CD4-positive, alpha-beta memory T cell (primary cell): ENCODE measurements at regions not wholly inside any gene's neighbourhood (a gene's known extent, or its start where the extent isn't known, plus 50 kb on each side); places are given as distances from the start of the nearest gene placed in this dataset.

Source experiments
- CTCF ChIA-PET: fragments of 350-600 bp; sonication (Branson Sonifier 250); formaldehyde crosslinking; loops from one replicate; lab custom pipeline; 2021; ENCODE audit warnings: inconsistent platforms; ENCODE audit not compliant: partially characterized antibody; lab: Charles Lee
- POLR2A ChIA-PET: fragments of 350-600 bp; sonication (Branson Sonifier 250); formaldehyde crosslinking; loops from one replicate; lab custom pipeline; 2021; ENCODE audit not compliant: partially characterized antibody; lab: Charles Lee
- DNase-seq, 5 donors: peaks; one replicate each; pipeline versions ENCODE4 v3.0.0 to v3.0.0-alpha.2; 2020 to 2022; ENCODE audit warnings: mixed read lengths in 1 of 5
- H3K27ac ChIP-seq: one replicate; pipeline ENCODE4 v1.7.0; 2013; ENCODE audit warnings: low read depth, low read length
- H3K27me3 ChIP-seq: 2 replicates; pipeline ENCODE4 v1.7.0; 2013; ENCODE audit warnings: mild to moderate bottlenecking, low read length, moderate library complexity; ENCODE audit not compliant: insufficient read depth
- H3K36me3 ChIP-seq: 2 replicates; pipeline ENCODE4 v1.7.0; 2013; ENCODE audit warnings: mild to moderate bottlenecking, low read length, moderate library complexity; ENCODE audit not compliant: insufficient read depth
- H3K4me1 ChIP-seq: 2 replicates; pipeline ENCODE4 v1.7.0; 2013; ENCODE audit warnings: mild to moderate bottlenecking, low read length, moderate library complexity; ENCODE audit not compliant: insufficient read depth
- H3K4me3 ChIP-seq, 2 donors: one replicate each; pipeline ENCODE4 v1.7.0; 2013; ENCODE audit warnings: low read length in 2 of 2, mild to moderate bottlenecking in 1 of 2
- H3K9me3 ChIP-seq, 2 donors: one replicate each; pipeline ENCODE4 v1.7.0; 2013; ENCODE audit warnings: low read length in 2 of 2, control low read depth in 1 of 2; ENCODE audit not compliant: control insufficient read depth in 1 of 2
- H3K27ac Mint-ChIP-seq, 7 donors: one replicate each; pipeline ENCODE4 v1.8.0; 2020 to 2021; ENCODE audit warnings: mixed read lengths in 7 of 7, mild to moderate bottlenecking in 6 of 7, inconsistent platforms in 3 of 7, moderate library complexity in 3 of 7
- H3K27me3 Mint-ChIP-seq, 2 donors: one replicate each; pipeline ENCODE4 v1.8.0; 2020 to 2021; ENCODE audit warnings: mixed read lengths in 2 of 2
- H3K36me3 Mint-ChIP-seq, 2 donors: one replicate each; pipeline ENCODE4 v1.8.0; 2020 to 2021; ENCODE audit warnings: mixed read lengths in 2 of 2, inconsistent platforms in 1 of 2, mild to moderate bottlenecking in 1 of 2
- H3K4me1 Mint-ChIP-seq, 4 donors: one replicate each; pipeline ENCODE4 v1.8.0; 2020 to 2021; ENCODE audit warnings: mixed read lengths in 4 of 4, mild to moderate bottlenecking in 1 of 4
- H3K4me3 Mint-ChIP-seq, 8 donors: one replicate each; pipeline ENCODE4 v1.8.0; 2020 to 2021; ENCODE audit warnings: mixed read lengths in 8 of 8, mild to moderate bottlenecking in 7 of 8, moderate library complexity in 6 of 8, inconsistent platforms in 3 of 8
- H3K9me3 Mint-ChIP-seq, 8 donors: one replicate each; pipeline ENCODE4 v1.8.0; 2020 to 2021; ENCODE audit warnings: mixed read lengths in 8 of 8, mild to moderate bottlenecking in 5 of 8, inconsistent platforms in 3 of 8, moderate library complexity in 1 of 8
- intact Hi-C: fragments of 100-400 bp; cut with micrococcal nuclease; formaldehyde crosslinking; loops from one replicate; pipeline ENCODE4 v1.15.1; 2023

GRCh38 chr1:58325866-58326265 lies 220.7 kb downstream of the OMA1 start:
- CTCF ChIA-PET = no interaction called here
- Histone ChIP-seq H3K36me3 (no peaks in the 10 kb centered on the region), H3K4me3 (no peak overlapping the region), H3K27me3 (no peaks in the 10 kb centered on the region), H3K9me3 (no peaks in the 10 kb centered on the region), H3K4me1 (no peaks in the 10 kb centered on the region), H3K27ac (no peak overlapping the region)
- no peak overlapping the region for H3K4me3 Mint-ChIP-seq
- no peaks in the 10 kb centered on the region for H3K27me3 Mint-ChIP-seq
- peaks cover 0 to 7% of the 10 kb centered on the region in 2 donors for H3K36me3 Mint-ChIP-seq
- POLR2A ChIA-PET = no interaction called here
- intact Hi-C loops = no loop called here
- no peak for DNase-seq
- H3K27ac Mint-ChIP-seq = no peak overlapping the region
- peaks cover 0 to 9% (median 6%) of the 10 kb centered on the region in 4 donors for H3K4me1 Mint-ChIP-seq
- peaks cover 0 to 11% (median 5%) of the 10 kb centered on the region in 8 donors for H3K9me3 Mint-ChIP-seq

GRCh38 chr1:58324558-58324957 lies 222.0 kb downstream of the OMA1 start:
- Histone ChIP-seq H3K4me3 (no peak overlapping the region), H3K27ac (no peak overlapping the region), H3K27me3 (no peaks in the 10 kb centered on the region), H3K9me3 (no peaks in the 10 kb centered on the region), H3K4me1 (no peaks in the 10 kb centered on the region), H3K36me3 (no peaks in the 10 kb centered on the region)
- DNase-seq = peak in 2 of 5 donors; percentile 0 to 2
- ChIA-PET CTCF (no interaction called here), POLR2A (no interaction called here)
- H3K27me3 Mint-ChIP-seq = no peaks in the 10 kb centered on the region
- H3K36me3 Mint-ChIP-seq = peaks cover 2 to 7% of the 10 kb centered on the region in 2 donors
- no peak overlapping the region for H3K27ac Mint-ChIP-seq
- peaks cover 0 to 9% (median 6%) of the 10 kb centered on the region in 4 donors for H3K4me1 Mint-ChIP-seq
- intact Hi-C loops = no loop called here
- H3K4me3 Mint-ChIP-seq = no peak overlapping the region
- H3K9me3 Mint-ChIP-seq = peaks cover 0 to 21% (median 6%) of the 10 kb centered on the region in 8 donors

GRCh38 chr1:58318157-58319005 lies 228.1 kb downstream of the OMA1 start:
- CTCF ChIA-PET = no interaction called here

GRCh38 chr1:58317694-58318093 lies 228.8 kb downstream of the OMA1 start:
- ChIA-PET CTCF (no interaction called here), POLR2A (no interaction called here)
- no peaks in the 10 kb centered on the region for H3K27me3 ChIP-seq
- H3K27me3 Mint-ChIP-seq = no peaks in the 10 kb centered on the region
- intact Hi-C loops = no loop called here
- H3K4me3 ChIP-seq = no peak overlapping the region
- no peaks in the 10 kb centered on the region for H3K4me1 Mint-ChIP-seq
- H3K4me3 Mint-ChIP-seq = no peak overlapping the region
- H3K36me3 ChIP-seq = no peaks in the 10 kb centered on the region
- no peaks in the 10 kb centered on the region for H3K4me1 ChIP-seq
- peaks cover 0 to 18% (median 4%) of the 10 kb centered on the region in 8 donors for H3K9me3 Mint-ChIP-seq
- DNase-seq = no peak
- H3K9me3 ChIP-seq = no peaks in the 10 kb centered on the region
- no peak overlapping the region for H3K27ac ChIP-seq
- H3K27ac Mint-ChIP-seq = no peak overlapping the region
- H3K36me3 Mint-ChIP-seq = peaks cover 2 to 7% of the 10 kb centered on the region in 2 donors

More at GRCh38 chr1:58318157-58319005, 228.1 kb downstream of the OMA1 start:
- Histone ChIP-seq H3K4me3 (no peak overlapping the region), H3K4me1 (no peaks in the 10 kb centered on the region), H3K27me3 (no peaks in the 10 kb centered on the region), H3K36me3 (no peaks in the 10 kb centered on the region), H3K9me3 (no peaks in the 10 kb centered on the region), H3K27ac (no peak overlapping the region)
- Mint-ChIP-seq H3K27me3 (no peaks in the 10 kb centered on the region), H3K4me1 (no peaks in the 10 kb centered on the region), H3K27ac (no peak overlapping the region), H3K36me3 (peaks cover 2 to 7% of the 10 kb centered on the region in 2 donors), H3K9me3 (peaks cover 0 to 21% (median 5%) of the 10 kb centered on the region in 8 donors), H3K4me3 (no peak overlapping the region)
- DNase-seq = no peak
- intact Hi-C loops = no loop called here
- POLR2A ChIA-PET = no interaction called here

- H3K4me3 Mint-ChIP-seq = no peak overlapping the region
- peaks cover 2 to 6% of the 10 kb centered on the region in 2 donors for H3K36me3 Mint-ChIP-seq
- Histone ChIP-seq H3K4me1 (no peaks in the 10 kb centered on the region), H3K9me3 (no peaks in the 10 kb centered on the region), H3K27ac (no peak overlapping the region), H3K27me3 (no peaks in the 10 kb centered on the region), H3K4me3 (no peak overlapping the region), H3K36me3 (no peaks in the 10 kb centered on the region)
- H3K4me1 Mint-ChIP-seq = no peaks in the 10 kb centered on the region
- intact Hi-C loops = no loop called here
- no peaks in the 10 kb centered on the region for H3K27me3 Mint-ChIP-seq
- peaks cover 0 to 15% (median 4%) of the 10 kb centered on the region in 8 donors for H3K9me3 Mint-ChIP-seq
- no peak for DNase-seq
- ChIA-PET POLR2A (no interaction called here), CTCF (no interaction called here)
- H3K27ac Mint-ChIP-seq = no peak overlapping the region
Measured at GRCh38 chr1:58317086-58317485, 229.4 kb downstream of the OMA1 start.

- H3K9me3 Mint-ChIP-seq = peaks cover 0 to 13% (median under 1%) of the 10 kb centered on the region in 8 donors
- no peak overlapping the region for H3K27ac Mint-ChIP-seq
- intact Hi-C loops = no loop called here
Measured at GRCh38 chr1:58316141-58316540, 230.4 kb downstream of the OMA1 start.

GRCh38 chr1:58312971-58313563 lies 233.5 kb downstream of the OMA1 start:
- intact Hi-C loops = no loop called here
- CTCF ChIA-PET = no interaction called here
- no peaks in the 10 kb centered on the region for H3K27me3 ChIP-seq

More at GRCh38 chr1:58316141-58316540, 230.4 kb downstream of the OMA1 start:
- Histone ChIP-seq H3K27me3 (no peaks in the 10 kb centered on the region), H3K4me1 (no peaks in the 10 kb centered on the region), H3K36me3 (no peaks in the 10 kb centered on the region), H3K4me3 (no peak overlapping the region), H3K27ac (no peak overlapping the region), H3K9me3 (no peaks in the 10 kb centered on the region)
- no peaks in the 10 kb centered on the region for H3K4me1 Mint-ChIP-seq
- POLR2A ChIA-PET = no interaction called here
- CTCF ChIA-PET = no interaction called here
- no peaks in the 10 kb centered on the region for H3K27me3 Mint-ChIP-seq
- H3K4me3 Mint-ChIP-seq = no peak overlapping the region
- no peak for DNase-seq
- peaks cover 2 to 3% of the 10 kb centered on the region in 2 donors for H3K36me3 Mint-ChIP-seq

More at GRCh38 chr1:58312971-58313563, 233.5 kb downstream of the OMA1 start:
- Histone ChIP-seq H3K4me3 (no peak overlapping the region), H3K9me3 (no peaks in the 10 kb centered on the region), H3K27ac (no peak overlapping the region), H3K4me1 (no peaks in the 10 kb centered on the region), H3K36me3 (no peaks in the 10 kb centered on the region)
- no peaks in the 10 kb centered on the region for H3K36me3 Mint-ChIP-seq
- H3K9me3 Mint-ChIP-seq = no peaks in the 10 kb centered on the region
- no peak overlapping the region for H3K4me3 Mint-ChIP-seq
- no peak for DNase-seq
- no peak overlapping the region for H3K27ac Mint-ChIP-seq
- no peaks in the 10 kb centered on the region for H3K4me1 Mint-ChIP-seq
- H3K27me3 Mint-ChIP-seq = no peaks in the 10 kb centered on the region
- POLR2A ChIA-PET = no interaction called here
